Fibroblast of the conjunctiva (primary cell): ENCODE measurements at regions not wholly inside any gene's neighbourhood (a gene's known extent, or its start where the extent isn't known, plus 50 kb on each side); places are given as distances from the start of the nearest gene placed in this dataset.

Experiments used
- DNase-seq: peaks from one replicate; pipeline ENCODE4 v3.0.0-alpha.2; 2010; ENCODE audit warnings: low read depth

- no peak for DNase-seq
These were observed 366.2 kb upstream of the PDE4D start for GRCh38 chr5:60259730-60260129.

- peak; percentile 3 for DNase-seq
These were observed 364.2 kb upstream of the PDE4D start for GRCh38 chr5:60257596-60258271.

- no peak for DNase-seq
These were observed 363.0 kb upstream of the PDE4D start for GRCh38 chr5:60256546-60256945.

- no peak for DNase-seq
These were observed 355.4 kb upstream of the PDE4D start for GRCh38 chr5:60248901-60249300.

- no peak for DNase-seq
These were observed 350.2 kb upstream of the PDE4D start for GRCh38 chr5:60243713-60244112.

GRCh38 chr5:60232036-60232795 is 338.7 kb upstream of the PDE4D start:
- no peak for DNase-seq

- DNase-seq, result no peak
These were observed 336.9 kb upstream of the PDE4D start for GRCh38 chr5:60230456-60230855.

GRCh38 chr5:60229691-60230185 is 336.2 kb upstream of the PDE4D start:
- no peak for DNase-seq

- no peak for DNase-seq
These were observed 335.1 kb upstream of the PDE4D start for GRCh38 chr5:60228676-60229075.

- no peak for DNase-seq
These were observed 332.6 kb upstream of the PDE4D start for GRCh38 chr5:60226128-60226527.

- no peak for DNase-seq
These were observed 329.8 kb upstream of the PDE4D start for GRCh38 chr5:60223342-60223741.

- DNase-seq, result no peak
These were observed 326.4 kb upstream of the PDE4D start for GRCh38 chr5:60219921-60220320.

GRCh38 chr5:60210810-60211209 is 317.3 kb upstream of the PDE4D start:
- DNase-seq, result no peak

GRCh38 chr5:60209146-60209840 is 315.8 kb upstream of the PDE4D start:
- DNase-seq, result no peak

GRCh38 chr5:60208716-60209115 is 315.2 kb upstream of the PDE4D start:
- DNase-seq, result no peak

GRCh38 chr5:60207040-60207439 is 313.5 kb upstream of the PDE4D start:
- DNase-seq, result no peak

GRCh38 chr5:60206234-60206633 is 312.7 kb upstream of the PDE4D start:
- no peak for DNase-seq

GRCh38 chr5:60205071-60205470 is 311.5 kb upstream of the PDE4D start:
- no peak for DNase-seq

- DNase-seq, result peak; percentile 92
These were observed 303.0 kb upstream of the PDE4D start for GRCh38 chr5:60196385-60197113.

- DNase-seq, result no peak
These were observed 302.0 kb upstream of the PDE4D start for GRCh38 chr5:60195551-60195950.

GRCh38 chr5:60195083-60195482 is 301.6 kb upstream of the PDE4D start:
- no peak for DNase-seq
